Stimulated activated CD4-positive, alpha-beta T cell treated with anti-CD3 and anti-CD28 coated beads, Interleukin-1b, Interleukin-23, amount 100 ng/mL, for 48 hours (primary cell): ENCODE measurements at regions not wholly inside any gene's neighbourhood (a gene's known extent, or its start where the extent isn't known, plus 50 kb on each side); places are given as distances from the start of the nearest gene placed in this dataset.

Source experiments
- DNase-seq: peaks from one replicate; pipeline ENCODE4 v3.0.0-alpha.2; 2020

DNA sequence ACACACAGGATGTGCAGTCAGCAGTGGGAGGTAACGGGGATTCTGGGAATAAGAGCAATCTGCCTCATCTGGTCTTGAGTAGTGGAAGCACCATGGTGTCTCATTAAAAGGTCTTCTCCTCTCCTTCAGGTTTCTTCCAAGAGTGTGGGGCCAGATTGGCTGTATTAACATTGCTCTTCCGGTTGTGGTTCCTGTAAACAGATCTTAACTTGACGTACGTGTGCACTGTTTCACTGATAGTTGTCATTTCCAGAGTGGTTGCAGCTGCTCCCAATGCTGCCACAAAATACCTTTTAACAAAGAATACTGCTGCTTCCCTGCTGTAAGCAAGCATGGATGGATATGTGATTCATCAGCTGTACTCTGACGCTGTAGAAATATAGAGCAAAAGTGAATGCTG lies 1443.4 kb upstream of the TENM3 start:
- no peak for DNase-seq

- DNase-seq: no peak
Measured at GRCh38 chr4:180805101-180805500, 1438.1 kb upstream of the TENM3 start.

- DNase-seq: no peak
Measured at GRCh38 chr4:180808862-180809261, 1434.3 kb upstream of the TENM3 start.

DNA sequence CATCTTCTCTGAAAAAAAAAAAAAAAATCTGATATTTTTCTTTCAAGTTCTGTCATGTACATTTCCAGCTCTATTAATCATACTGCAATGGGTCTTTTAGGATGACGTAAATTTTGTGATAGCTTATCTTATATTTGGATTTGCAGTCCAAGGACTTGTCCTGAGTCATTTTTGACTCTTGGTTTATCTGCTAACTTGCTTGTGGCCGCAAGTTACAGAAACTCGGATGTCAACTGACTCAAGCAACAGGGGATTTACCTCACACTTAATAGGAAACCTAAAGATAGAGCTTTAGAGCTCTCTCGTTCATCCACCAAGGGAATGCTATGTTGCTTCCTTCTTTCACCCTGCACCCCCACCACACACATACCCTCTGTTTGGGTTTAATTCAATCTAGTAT lies 1433.8 kb upstream of the TENM3 start:
- DNase-seq: no peak

DNA sequence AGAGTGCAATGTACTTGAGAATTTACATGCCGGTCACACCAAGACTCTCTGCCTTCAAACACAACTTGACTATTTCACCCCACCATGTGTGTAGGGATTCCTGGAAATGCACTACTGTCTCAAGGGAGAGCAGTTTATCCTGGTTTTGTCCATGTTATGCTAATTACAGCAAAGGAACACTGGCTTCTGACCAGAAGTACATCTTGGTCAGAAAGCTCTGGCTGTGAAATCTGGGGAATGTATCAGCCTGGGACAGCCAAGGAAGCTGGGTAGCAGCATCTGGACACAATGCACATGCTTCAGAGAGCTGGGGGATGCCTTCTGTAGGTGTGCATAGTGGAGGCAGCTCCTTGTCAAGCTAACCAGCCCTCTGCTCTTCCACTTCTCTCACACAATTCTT lies 1432.6 kb upstream of the TENM3 start:
- DNase-seq: no peak

DNA sequence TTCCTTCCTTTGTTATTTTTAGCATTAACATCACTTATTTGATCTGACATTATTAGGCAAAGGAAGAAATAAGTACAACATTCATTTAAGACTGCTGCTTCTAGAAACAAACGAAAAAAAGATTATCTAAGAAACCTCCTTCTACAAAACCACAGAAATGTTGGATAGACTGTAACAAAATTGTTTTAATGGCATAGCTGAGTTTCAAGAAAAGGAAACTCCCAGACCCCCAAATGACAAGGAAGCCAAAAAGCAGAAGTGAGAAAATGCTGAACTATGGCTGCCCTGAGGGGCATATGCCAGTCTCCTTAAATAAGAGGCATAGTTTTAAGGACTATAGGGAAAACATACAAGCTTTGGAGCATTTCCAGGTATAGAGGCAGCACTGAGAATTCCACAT lies 1431.6 kb upstream of the TENM3 start:
- no peak for DNase-seq

GRCh38 chr4:180812783-180813182 lies 1430.4 kb upstream of the TENM3 start:
- DNase-seq: no peak

- DNase-seq: no peak
Measured at GRCh38 chr4:180814875-180815417, 1428.3 kb upstream of the TENM3 start.

DNA sequence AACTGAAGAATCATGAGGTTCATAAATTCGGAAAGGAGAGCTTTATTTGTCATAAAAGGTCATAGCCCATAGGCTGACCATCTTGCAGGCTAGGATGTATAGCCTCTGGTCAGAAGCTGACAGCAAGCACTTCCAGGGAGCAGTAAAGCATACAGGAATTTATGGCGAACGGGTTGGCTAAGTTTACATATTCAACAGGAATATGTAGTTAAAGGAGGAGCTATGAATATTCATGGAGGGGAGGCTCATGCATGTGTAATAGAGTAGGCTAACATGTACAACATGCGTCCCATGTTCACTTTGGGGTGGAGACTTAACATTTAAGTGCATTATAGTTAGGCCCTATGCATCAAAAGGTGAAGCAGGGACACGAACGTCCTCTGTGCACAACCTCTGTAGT lies 1425.7 kb upstream of the TENM3 start:
- DNase-seq: no peak

DNA sequence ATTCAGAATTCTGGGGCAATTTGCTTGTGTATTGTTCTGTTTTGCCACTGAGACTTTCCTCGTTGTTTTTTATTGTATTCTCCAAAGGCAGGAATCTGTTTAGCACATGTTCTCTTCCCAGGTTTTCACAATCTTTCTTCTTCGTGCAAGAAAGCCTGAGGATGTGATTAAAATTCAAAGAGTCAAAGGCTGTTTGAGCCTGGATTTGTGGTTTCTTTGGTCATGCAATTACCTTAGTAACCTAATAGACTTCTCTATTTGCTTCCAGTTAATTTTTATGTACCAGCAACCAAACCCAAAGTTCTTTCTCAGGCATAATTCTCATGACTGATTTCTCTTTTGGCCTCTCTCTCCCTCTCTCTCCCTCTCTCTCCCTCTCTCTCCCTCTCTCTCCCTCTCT lies 1420.1 kb upstream of the TENM3 start:
- DNase-seq: no peak

DNA sequence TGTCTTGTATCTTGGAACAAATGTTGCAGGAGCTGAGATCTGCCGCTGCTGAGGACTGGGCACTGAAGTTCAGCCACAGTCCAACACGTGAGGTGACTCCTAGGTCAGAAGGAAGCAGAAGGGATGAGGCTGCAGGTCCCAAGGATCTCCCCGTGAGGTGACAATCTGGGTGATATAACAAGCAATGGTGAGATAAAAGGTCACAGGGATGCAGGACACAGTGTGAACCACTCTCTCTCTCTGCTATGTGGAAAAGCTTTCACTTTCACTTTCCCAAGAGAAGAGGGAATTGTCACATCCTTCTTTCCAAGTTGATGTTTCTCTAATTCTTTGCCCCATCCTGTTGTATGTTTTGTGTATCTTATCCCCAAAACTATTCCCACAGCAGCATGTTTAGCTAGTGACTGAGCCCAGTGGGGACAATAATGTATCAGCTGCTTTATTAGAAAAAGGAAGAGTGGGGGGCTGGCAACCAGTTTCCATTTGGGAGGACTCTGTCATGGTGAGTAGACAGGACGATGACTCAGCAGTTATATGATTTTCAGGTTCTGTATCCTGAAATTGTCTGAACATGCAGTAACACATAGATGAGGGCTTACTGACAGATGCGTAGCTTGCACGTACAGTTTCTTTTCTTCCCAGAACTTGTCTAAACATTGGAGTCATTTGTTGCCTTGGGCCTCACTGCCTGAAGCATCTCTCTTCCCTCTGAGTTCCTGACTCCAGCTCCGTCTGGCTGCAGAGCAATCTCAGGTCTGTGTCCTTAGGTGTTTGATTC lies 1415.8 kb upstream of the TENM3 start:
- DNase-seq: no peak

GRCh38 chr4:180828455-180829018 lies 1414.7 kb upstream of the TENM3 start:
- DNase-seq: no peak

GRCh38 chr4:180832073-180832472 lies 1411.1 kb upstream of the TENM3 start:
- no peak for DNase-seq

- DNase-seq: no peak
Measured at GRCh38 chr4:180840142-180840541, 1403.1 kb upstream of the TENM3 start.

- no peak for DNase-seq
Measured at GRCh38 chr4:180850318-180850940, 1392.8 kb upstream of the TENM3 start.

GRCh38 chr4:180852738-180853137 lies 1390.5 kb upstream of the TENM3 start:
- no peak for DNase-seq

GRCh38 chr4:180855184-180855583 lies 1388.0 kb upstream of the TENM3 start:
- DNase-seq: no peak

DNA sequence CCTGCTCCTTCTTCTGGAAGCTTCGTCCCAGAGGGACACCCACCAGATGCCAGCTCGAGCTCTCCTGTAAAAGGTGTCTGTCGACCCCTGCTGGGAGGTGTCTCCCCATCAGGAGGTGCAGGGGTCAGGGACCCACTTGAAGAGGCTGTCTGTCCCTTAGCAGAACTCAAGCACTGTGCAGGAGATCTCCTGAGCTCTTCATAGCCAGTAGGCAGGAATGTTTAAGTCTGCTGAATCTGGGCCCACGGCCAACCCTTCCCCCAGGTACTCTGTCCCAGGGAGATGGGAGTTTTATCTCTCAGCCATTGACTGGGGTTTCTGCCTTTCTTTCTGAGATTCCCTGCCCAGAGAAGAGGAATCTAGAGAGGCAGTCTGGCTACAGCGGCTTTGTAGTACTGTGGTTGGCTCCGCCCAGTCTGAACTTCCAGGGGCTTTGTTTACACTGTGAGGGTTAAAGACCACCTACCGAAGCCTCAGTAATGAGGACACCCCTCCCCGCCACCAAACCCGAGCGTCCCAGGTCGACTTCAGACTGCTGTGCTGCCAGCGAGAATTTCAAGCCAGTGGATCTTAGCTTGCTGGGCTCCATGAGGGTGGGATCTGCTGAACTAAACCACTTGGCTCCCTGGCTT lies 1383.0 kb upstream of the TENM3 start:
- DNase-seq: no peak

- no peak for DNase-seq
Measured at GRCh38 chr4:180861651-180862050, 1381.6 kb upstream of the TENM3 start.

DNA sequence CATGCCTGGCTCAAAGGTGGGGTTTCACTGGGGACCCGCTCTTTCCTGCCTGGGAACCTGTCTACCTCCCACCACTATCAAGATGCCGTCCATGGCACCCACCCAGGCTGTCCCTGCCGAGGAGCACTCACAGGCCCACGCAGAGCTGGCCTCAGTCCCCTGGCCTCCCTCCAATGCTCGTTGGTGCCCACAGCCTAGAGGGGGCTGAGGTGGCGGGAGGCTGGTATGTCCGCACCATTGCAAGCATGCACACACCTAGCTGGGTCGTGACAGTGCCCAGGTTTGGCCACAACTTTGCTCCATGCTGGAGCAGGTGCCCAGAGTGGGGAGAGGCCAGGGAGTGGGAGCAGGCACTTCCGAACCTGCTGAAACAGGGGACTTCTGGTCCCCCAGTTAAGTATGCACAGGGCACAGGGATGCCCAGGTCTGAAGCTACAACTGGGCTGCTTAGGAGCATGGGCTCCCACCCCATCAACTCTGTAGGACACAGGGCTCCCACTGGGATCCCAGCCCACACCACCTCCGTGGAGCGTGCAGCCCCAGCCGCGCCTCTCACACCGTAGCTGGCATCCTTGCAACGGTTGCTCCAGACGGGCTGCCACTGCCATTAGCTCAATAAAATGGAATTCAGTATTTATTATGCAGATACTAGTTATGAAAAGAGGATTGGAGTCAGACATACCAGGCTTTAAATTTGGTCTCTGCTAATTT lies 1376.1 kb upstream of the TENM3 start:
- DNase-seq: no peak

DNA sequence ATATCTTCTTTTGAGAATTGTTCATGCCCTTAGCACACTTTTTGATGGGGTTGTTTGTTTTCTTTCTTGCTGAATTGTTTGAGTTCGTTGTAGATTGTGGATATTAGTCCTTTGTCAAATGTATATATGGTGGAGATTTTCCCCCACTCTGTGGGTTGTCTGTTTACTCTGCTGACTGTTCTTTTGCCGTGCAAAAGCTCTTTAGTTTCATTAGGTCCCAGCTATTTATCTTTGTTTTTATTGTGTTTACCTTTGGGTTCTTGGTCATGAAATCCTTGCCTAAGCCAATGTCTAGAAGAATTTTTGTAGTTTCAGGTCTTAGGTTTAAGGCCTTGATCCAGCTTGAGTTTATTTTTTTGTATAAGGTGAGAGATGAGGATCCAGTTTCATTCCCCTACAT lies 1372.6 kb upstream of the TENM3 start:
- no peak for DNase-seq

DNA sequence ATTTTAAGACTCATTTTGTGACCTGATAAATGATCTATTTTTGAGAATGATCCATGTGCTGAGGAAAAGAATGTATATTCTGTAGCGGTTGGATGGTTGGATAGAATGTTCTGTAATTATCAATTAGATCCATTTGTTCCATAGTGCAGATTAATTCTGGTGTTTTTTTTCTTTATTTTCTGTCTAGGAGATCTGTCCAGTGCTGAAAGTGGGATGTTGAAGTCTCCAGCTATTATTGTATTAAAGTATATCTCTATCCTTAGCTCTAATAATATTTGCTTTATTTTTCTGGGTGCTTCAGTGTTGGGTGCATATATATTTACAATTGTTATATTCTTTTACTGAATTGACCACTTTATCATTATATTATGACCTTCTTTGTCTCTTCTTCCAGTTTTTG lies 1344.9 kb upstream of the TENM3 start:
- DNase-seq: no peak

DNA sequence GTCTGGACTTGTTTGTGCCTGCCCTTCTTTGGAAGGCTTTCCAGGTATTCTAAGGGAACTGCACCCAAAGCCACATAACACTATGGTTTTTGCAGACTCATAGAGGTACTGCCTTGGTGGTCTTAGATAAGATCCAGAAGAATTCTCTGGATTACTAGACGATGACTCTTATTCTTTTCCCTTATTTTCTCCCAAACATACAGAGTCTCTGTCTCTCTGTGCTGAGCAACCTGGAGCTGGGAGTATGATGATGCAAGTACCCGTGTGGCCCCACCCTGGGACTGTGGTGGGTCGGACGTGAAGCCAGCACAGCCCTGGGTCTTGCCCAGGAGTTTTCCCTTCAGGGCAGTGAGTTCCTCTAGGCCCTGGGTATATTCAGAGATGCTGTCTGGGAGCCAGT lies 1342.4 kb upstream of the TENM3 start:
- DNase-seq: no peak
